AG09309 (cell line): ENCODE measurements at regions not wholly inside any gene's neighbourhood (a gene's known extent, or its start where the extent isn't known, plus 50 kb on each side); places are given as distances from the start of the nearest gene placed in this dataset.

Experiments used
- DNase-seq: peaks from one replicate; pipeline ENCODE4 v3.0.0-alpha.2; 2010; ENCODE audit warnings: low read depth
- H3K4me3 ChIP-seq: 2 replicates; pipeline ENCODE4 v1.5.1; 2011; ENCODE audit warnings: mild to moderate bottlenecking, low read depth, low read length, moderate library complexity; ENCODE audit not compliant: control insufficient read depth
- TF ChIP-seq, protein P1 (sequence below): IDR thresholded peaks from 2 replicates; pipeline ENCODE4 v1.5.1; 2011; ENCODE audit warnings: mild to moderate bottlenecking, low read depth, low read length, inconsistent platforms; ENCODE audit not compliant: insufficient read depth, control insufficient read depth; ENCODE audit errors: missing control alignments

DNA sequence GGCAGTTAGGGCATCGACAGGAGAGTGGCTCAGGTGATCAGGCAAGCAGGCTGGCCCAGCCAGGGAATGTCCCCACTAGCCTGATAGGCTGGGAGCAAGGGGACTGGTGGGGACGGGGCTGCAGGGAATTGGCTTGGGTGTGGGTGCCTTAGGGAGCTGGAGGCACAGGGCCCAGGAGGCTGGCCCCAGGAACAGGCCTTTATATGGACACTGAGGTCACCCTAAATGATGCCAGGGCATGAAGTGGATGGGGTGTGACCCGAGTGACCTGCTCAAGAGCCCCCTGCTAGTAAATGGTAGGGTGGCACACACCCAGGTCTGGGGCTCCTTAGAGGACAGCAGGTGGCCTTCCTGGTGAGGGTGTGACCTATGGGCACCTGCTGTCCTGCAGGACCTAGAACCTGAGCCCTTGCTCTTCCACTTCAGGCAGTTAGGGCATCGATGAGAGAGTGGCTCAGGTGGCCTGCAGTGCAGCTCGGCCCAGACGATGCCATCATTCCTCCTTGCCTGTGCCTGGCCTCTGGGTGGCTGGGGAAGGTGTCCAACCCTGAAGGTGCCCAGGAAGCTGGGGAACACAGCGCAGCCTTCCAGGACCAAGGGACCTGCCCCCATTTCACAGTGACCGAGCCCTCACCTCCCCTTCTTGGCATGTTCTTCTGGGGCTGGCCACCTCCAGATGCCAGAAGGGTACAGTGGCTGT lies 51.7 kb upstream of the LEP start:
- no peak for DNase-seq
- TF ChIP-seq, protein P1, sequence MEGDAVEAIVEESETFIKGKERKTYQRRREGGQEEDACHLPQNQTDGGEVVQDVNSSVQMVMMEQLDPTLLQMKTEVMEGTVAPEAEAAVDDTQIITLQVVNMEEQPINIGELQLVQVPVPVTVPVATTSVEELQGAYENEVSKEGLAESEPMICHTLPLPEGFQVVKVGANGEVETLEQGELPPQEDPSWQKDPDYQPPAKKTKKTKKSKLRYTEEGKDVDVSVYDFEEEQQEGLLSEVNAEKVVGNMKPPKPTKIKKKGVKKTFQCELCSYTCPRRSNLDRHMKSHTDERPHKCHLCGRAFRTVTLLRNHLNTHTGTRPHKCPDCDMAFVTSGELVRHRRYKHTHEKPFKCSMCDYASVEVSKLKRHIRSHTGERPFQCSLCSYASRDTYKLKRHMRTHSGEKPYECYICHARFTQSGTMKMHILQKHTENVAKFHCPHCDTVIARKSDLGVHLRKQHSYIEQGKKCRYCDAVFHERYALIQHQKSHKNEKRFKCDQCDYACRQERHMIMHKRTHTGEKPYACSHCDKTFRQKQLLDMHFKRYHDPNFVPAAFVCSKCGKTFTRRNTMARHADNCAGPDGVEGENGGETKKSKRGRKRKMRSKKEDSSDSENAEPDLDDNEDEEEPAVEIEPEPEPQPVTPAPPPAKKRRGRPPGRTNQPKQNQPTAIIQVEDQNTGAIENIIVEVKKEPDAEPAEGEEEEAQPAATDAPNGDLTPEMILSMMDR, result no peak
- no peak overlapping the region for H3K4me3 ChIP-seq

DNA sequence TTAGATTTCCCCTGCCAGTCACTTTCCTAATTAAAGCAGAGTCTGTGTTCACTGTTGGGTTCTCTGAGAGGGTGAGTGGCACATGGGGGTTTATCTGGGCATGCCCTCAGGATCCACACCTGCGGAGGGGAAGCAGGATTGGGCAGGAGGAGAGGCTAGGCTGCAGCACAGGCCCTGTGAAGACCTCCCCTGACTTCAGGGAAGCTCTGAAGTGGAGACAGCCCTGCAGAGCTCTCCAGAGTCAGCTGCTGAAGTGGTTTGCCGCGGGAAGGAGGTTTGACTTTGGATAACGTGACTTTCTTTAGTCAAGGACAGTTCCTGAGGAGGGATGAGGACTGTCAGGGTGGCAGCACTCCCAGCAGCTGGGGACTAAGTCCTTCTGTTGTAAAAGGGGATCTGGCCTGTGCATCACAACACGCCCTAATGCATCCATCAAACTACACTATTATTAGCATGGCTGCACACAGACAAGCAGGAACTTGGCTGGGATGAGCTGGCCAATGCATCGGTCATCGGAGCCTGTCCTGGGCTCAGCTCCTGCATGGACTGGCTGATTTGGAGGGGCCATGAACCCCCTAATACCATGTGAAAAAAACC lies 50.9 kb upstream of the LEP start:
- TF ChIP-seq, protein P1, result no peak
- no peak overlapping the region for H3K4me3 ChIP-seq
- DNase-seq, result no peak

DNA sequence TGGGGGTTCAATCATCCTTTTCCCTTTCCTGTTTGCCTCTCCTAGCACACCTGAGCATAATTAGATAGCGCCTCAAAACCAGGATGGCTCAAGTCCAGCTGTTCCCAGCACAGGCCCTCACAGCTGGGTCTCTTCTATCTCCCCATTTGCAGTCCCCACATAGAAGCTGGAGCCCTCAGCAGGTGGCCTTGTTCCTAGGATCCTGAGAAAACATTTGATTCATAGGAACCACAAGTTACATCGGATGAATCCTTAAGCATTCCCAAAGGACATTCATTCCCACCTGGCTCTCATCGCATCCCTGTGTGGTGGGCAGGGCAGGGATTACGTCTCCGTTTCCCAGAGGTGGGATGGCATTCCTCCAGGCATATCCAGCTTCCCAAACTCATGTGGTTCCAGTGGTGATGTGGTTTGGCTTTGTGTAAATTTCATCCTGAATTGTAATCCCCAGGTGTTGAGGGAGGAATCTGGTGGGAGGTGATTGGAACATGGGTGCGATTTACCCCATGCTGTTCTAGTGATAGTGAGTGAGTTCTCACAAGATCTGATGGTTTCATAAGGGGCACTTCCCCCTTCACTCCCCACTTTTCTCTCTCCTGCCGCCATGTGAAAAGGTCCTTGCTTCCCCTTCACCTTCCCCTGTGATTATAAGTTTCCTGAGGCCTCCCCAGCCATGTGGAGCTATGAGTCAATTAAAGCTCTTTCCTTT lies 49.8 kb upstream of the LEP start:
- TF ChIP-seq, protein P1, result no peak
- DNase-seq, result no peak
- no peak overlapping the region for H3K4me3 ChIP-seq
